ENCODE measurements at regions not wholly inside any gene's neighbourhood (a gene's known extent, or its start where the extent isn't known, plus 50 kb on each side); places are given as distances from the start of the nearest gene placed in this dataset.

GRCh38 chr14:101350691-101351090, 210.6 kb upstream of the DIO3 start:
- TF ChIP-seq POLR2AphosphoS5 (IDR thresholded peaks at IDR 0.05; ENCODE audit: low read depth, low read length) (no peak), CTCF (IDR thresholded peaks at IDR 0.05) (no peak)

Data from Panc1 (cell line).